ENCODE measurements at regions not wholly inside any gene's neighbourhood (a gene's known extent, or its start where the extent isn't known, plus 50 kb on each side); places are given as distances from the start of the nearest gene placed in this dataset.
"Not testable (repeated sequence)": the region's sequence is repeated elsewhere in the genome, so short reads cannot be mapped to it uniquely, and the experiment has no call there.

GRCh38 chr5:50501491-50502228 lies 60.6 kb upstream of the EMB start:
- no peak for DNase-seq (ENCODE audit: low read depth, low spot score)

GRCh38 chr5:50513028-50513457 lies 72.0 kb upstream of the EMB start:
- DNase-seq (ENCODE audit: low read depth, low spot score): not testable (repeated sequence)

- DNase-seq (ENCODE audit: low read depth, low spot score): not testable (repeated sequence)
Observed at GRCh38 chr5:50521060-50521459, 80.0 kb upstream of the EMB start.

- DNase-seq (ENCODE audit: low read depth, low spot score): not testable (repeated sequence)
Observed at GRCh38 chr5:50527514-50528060, 86.5 kb upstream of the EMB start.

- DNase-seq (ENCODE audit: low read depth, low spot score): no peak
Observed at GRCh38 chr5:50535393-50535792, 94.3 kb upstream of the EMB start.

GRCh38 chr5:50537534-50537933 lies 96.4 kb upstream of the EMB start:
- DNase-seq (ENCODE audit: low read depth, low spot score): not testable (repeated sequence)

- no peak for DNase-seq (ENCODE audit: low read depth, low spot score)
Observed at GRCh38 chr5:50547303-50547702, 106.2 kb upstream of the EMB start.

GRCh38 chr5:50550267-50550666 lies 109.2 kb upstream of the EMB start:
- no peak for DNase-seq (ENCODE audit: low read depth, low spot score)

- no peak for DNase-seq (ENCODE audit: low read depth, low spot score)
Observed at GRCh38 chr5:50550993-50551392, 109.9 kb upstream of the EMB start.

- no peak for DNase-seq (ENCODE audit: low read depth, low spot score)
Observed at GRCh38 chr5:50553560-50553984, 112.5 kb upstream of the EMB start.

GRCh38 chr5:50558640-50559039 lies 107.8 kb upstream of the PARP8 start:
- not testable (repeated sequence) for DNase-seq (ENCODE audit: low read depth, low spot score)

- DNase-seq (ENCODE audit: low read depth, low spot score): no peak
Observed at GRCh38 chr5:50559955-50560354, 106.5 kb upstream of the PARP8 start.

- DNase-seq (ENCODE audit: low read depth, low spot score): no peak
Observed at GRCh38 chr5:50562694-50563093, 103.7 kb upstream of the PARP8 start.

- DNase-seq (ENCODE audit: low read depth, low spot score): no peak
Observed at GRCh38 chr5:50564079-50564478, 102.4 kb upstream of the PARP8 start.

- DNase-seq (ENCODE audit: low read depth, low spot score): no peak
Observed at GRCh38 chr5:50564558-50564957, 101.9 kb upstream of the PARP8 start.

- DNase-seq (ENCODE audit: low read depth, low spot score): no peak
Observed at GRCh38 chr5:50574121-50574520, 92.3 kb upstream of the PARP8 start.

- DNase-seq (ENCODE audit: low read depth, low spot score): no peak
Observed at GRCh38 chr5:50575740-50576139, 90.7 kb upstream of the PARP8 start.

- DNase-seq (ENCODE audit: low read depth, low spot score): no peak
Observed at GRCh38 chr5:50576265-50576664, 90.2 kb upstream of the PARP8 start.

- DNase-seq (ENCODE audit: low read depth, low spot score): no peak
Observed at GRCh38 chr5:50576686-50577256, 89.7 kb upstream of the PARP8 start.

- no peak for DNase-seq (ENCODE audit: low read depth, low spot score)
Observed at GRCh38 chr5:50580506-50580905, 85.9 kb upstream of the PARP8 start.

GRCh38 chr5:50581845-50582244 lies 84.6 kb upstream of the PARP8 start:
- DNase-seq (ENCODE audit: low read depth, low spot score): not testable (repeated sequence)

GRCh38 chr5:50582699-50583098 lies 83.7 kb upstream of the PARP8 start:
- no peak for DNase-seq (ENCODE audit: low read depth, low spot score)

GRCh38 chr5:50583621-50584020 lies 82.8 kb upstream of the PARP8 start:
- no peak for DNase-seq (ENCODE audit: low read depth, low spot score)

Data from smooth muscle cell of the brain vasculature (primary cell).